ENCODE measurements at regions not wholly inside any gene's neighbourhood (a gene's known extent, or its start where the extent isn't known, plus 50 kb on each side); places are given as distances from the start of the nearest gene placed in this dataset.

DNA sequence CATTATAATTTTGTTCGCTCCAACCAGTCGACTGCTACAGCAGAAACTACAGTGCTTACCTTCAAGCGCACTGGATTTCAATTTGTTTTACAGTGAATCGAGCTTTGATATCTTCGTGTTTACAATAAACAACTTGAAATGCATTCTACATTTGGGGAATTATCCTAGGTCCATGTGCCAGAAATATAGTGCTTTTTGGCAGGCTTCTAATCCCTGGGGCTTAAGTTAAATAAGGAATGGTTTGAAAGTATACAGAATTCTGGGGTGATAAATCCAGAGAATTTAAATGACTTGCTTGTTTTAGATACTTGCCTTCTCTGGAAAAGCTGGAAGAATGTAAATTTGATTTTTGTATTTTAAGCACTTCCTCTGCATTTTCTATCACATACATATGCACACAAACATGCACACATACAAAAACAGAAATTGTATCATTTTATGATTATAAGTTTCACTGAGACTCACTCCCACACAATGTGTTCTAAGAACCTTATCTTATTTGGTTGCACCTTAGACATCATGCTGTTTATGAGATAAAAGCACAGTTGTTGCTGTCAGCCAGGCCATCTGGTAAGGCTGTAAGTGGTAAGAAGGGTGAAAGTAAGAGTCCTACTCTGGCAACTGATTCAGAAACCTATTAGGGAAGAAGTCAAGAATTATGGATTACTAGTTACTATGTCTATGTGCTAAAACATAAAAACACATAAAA, 347.2 kb upstream of the KCND2 start:
- TF ChIP-seq, protein P1, sequence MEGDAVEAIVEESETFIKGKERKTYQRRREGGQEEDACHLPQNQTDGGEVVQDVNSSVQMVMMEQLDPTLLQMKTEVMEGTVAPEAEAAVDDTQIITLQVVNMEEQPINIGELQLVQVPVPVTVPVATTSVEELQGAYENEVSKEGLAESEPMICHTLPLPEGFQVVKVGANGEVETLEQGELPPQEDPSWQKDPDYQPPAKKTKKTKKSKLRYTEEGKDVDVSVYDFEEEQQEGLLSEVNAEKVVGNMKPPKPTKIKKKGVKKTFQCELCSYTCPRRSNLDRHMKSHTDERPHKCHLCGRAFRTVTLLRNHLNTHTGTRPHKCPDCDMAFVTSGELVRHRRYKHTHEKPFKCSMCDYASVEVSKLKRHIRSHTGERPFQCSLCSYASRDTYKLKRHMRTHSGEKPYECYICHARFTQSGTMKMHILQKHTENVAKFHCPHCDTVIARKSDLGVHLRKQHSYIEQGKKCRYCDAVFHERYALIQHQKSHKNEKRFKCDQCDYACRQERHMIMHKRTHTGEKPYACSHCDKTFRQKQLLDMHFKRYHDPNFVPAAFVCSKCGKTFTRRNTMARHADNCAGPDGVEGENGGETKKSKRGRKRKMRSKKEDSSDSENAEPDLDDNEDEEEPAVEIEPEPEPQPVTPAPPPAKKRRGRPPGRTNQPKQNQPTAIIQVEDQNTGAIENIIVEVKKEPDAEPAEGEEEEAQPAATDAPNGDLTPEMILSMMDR (IDR thresholded peaks at IDR 0.05) = no peak
- TF ChIP-seq POLR2A (IDR thresholded peaks at IDR 0.05) (no peak), POLR2AphosphoS5 (IDR thresholded peaks at IDR 0.05) (no peak)
